ENCODE measurements at regions not wholly inside any gene's neighbourhood (a gene's known extent, or its start where the extent isn't known, plus 50 kb on each side); places are given as distances from the start of the nearest gene placed in this dataset.

- intact Hi-C loops (cut with micrococcal nuclease): no loop called here
- Mint-ChIP-seq H3K27me3 (ENCODE audit: insufficient read depth) (peaks cover 6% of the 10 kb centered on the region), H3K4me3 (no peak overlapping the region), H3K9me3 (no peaks in the 10 kb centered on the region), H3K36me3 (ENCODE audit: low read depth) (no peaks in the 10 kb centered on the region), H3K4me1 (ENCODE audit: low read depth) (no peaks in the 10 kb centered on the region), H3K27ac (no peak overlapping the region)
- DNase-seq (ENCODE audit: low spot score): no peak
These were observed 372.9 kb upstream of the NFE2L3 start for GRCh38 chr7:25779002-25779546.

DNA sequence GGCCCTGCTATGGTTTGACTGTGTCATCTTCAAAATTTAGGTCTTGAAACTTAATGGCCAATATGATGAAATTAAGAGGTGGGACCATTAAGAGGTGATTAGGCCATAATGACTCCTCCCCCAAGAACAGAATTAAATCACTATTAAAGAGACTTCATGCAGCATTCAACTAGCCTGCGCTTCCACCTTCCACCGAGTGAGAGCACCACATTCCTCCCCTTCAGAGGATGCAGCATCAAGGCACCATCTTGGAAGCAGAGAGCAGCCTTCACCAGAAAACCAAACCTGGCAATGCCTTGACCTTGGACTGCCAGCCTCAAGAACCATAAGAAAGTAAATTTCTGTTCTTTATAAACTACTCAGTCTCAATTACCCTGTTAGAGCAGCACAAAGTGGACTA, 371.1 kb upstream of the NFE2L3 start:
- Mint-ChIP-seq H3K4me3 (no peak overlapping the region), H3K27me3 (ENCODE audit: insufficient read depth) (peaks cover 9% of the 10 kb centered on the region), H3K4me1 (ENCODE audit: low read depth) (no peaks in the 10 kb centered on the region), H3K27ac (no peak overlapping the region), H3K9me3 (no peaks in the 10 kb centered on the region), H3K36me3 (ENCODE audit: low read depth) (no peaks in the 10 kb centered on the region)
- no peak for DNase-seq (ENCODE audit: low spot score)
- intact Hi-C loops (cut with micrococcal nuclease): no loop called here

- H3K4me3 Mint-ChIP-seq: no peak overlapping the region
- intact Hi-C loops (cut with micrococcal nuclease): no loop called here
- H3K27ac Mint-ChIP-seq: no peak overlapping the region
- H3K4me1 Mint-ChIP-seq (ENCODE audit: low read depth): no peaks in the 10 kb centered on the region
- DNase-seq (ENCODE audit: low spot score): no peak
- no peaks in the 10 kb centered on the region for H3K36me3 Mint-ChIP-seq (ENCODE audit: low read depth)
- no peaks in the 10 kb centered on the region for H3K9me3 Mint-ChIP-seq
- H3K27me3 Mint-ChIP-seq (ENCODE audit: insufficient read depth): peaks cover 9% of the 10 kb centered on the region
These were observed 370.3 kb upstream of the NFE2L3 start for GRCh38 chr7:25781704-25782103.

DNA sequence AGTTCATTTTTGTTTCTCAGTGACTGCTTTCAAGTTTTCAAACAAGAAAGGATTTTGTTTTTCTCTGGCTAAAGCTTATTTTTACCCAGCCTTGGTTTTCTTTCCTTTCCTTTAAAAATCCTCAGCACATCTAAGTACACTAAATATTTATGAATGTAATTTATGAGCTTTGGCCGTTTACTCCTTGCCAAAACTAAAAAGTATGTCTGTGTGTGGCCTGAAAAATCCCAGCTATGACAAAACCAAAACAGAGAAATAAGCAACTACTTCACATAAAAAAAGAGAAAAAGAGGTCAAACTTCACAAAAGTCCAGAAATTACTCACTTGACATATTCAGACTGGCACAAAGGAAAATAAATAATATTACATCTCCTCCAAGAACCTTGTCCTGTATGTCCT, 365.1 kb upstream of the NFE2L3 start:
- Mint-ChIP-seq H3K27ac (no peak overlapping the region), H3K9me3 (no peaks in the 10 kb centered on the region), H3K4me3 (no peak overlapping the region), H3K36me3 (ENCODE audit: low read depth) (no peaks in the 10 kb centered on the region), H3K4me1 (ENCODE audit: low read depth) (no peaks in the 10 kb centered on the region), H3K27me3 (ENCODE audit: insufficient read depth) (peaks cover 13% of the 10 kb centered on the region)
- intact Hi-C loops (cut with micrococcal nuclease): no loop called here
- no peak for DNase-seq (ENCODE audit: low spot score)

- intact Hi-C loops (cut with micrococcal nuclease): no loop called here
- Mint-ChIP-seq H3K27me3 (ENCODE audit: insufficient read depth) (peaks cover 13% of the 10 kb centered on the region), H3K4me3 (no peak overlapping the region), H3K27ac (no peak overlapping the region), H3K9me3 (no peaks in the 10 kb centered on the region), H3K4me1 (ENCODE audit: low read depth) (no peaks in the 10 kb centered on the region), H3K36me3 (ENCODE audit: low read depth) (no peaks in the 10 kb centered on the region)
- no peak for DNase-seq (ENCODE audit: low spot score)
These were observed 364.7 kb upstream of the NFE2L3 start for GRCh38 chr7:25787336-25787735.

GRCh38 chr7:25788371-25788770, 363.6 kb upstream of the NFE2L3 start:
- intact Hi-C loops (cut with micrococcal nuclease): no loop called here
- Mint-ChIP-seq H3K4me1 (ENCODE audit: low read depth) (no peaks in the 10 kb centered on the region), H3K4me3 (no peak overlapping the region), H3K36me3 (ENCODE audit: low read depth) (no peaks in the 10 kb centered on the region), H3K9me3 (no peaks in the 10 kb centered on the region), H3K27me3 (ENCODE audit: insufficient read depth) (peaks cover 11% of the 10 kb centered on the region), H3K27ac (no peak overlapping the region)
- DNase-seq (ENCODE audit: low spot score): no peak

DNA sequence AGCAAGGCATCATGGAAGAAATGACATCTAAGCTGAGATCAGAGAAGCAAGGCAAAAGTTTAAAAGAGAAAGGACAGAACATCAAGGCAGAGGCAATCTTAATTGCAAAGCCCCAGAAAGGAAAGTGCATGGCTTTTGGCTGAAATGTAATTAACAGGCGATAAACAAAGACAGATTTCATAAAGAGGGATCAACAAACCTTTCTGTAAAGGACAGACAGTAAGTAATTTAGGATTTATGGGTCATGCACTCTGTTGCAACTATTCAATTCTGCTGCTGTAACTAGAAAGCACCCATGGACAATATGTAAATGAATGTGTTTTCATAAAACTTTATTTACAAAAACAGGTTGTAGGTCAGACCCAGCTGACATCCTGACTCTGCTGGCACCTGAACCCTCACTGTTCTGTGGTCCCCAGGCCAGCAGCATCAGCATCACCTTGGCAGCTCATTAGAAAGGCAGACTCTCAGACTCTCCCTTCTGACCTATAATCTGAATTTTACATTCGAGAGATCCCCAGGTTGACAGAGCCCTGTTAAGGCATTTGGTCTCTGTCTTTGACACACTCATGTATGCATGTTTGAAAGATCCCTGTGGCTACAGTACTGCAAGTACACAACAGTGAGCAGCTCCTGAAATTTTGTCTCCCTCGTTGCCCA, 362.9 kb upstream of the NFE2L3 start:
- H3K4me1 Mint-ChIP-seq (ENCODE audit: low read depth): no peaks in the 10 kb centered on the region
- intact Hi-C loops (cut with micrococcal nuclease): no loop called here
- no peaks in the 10 kb centered on the region for H3K36me3 Mint-ChIP-seq (ENCODE audit: low read depth)

DNA sequence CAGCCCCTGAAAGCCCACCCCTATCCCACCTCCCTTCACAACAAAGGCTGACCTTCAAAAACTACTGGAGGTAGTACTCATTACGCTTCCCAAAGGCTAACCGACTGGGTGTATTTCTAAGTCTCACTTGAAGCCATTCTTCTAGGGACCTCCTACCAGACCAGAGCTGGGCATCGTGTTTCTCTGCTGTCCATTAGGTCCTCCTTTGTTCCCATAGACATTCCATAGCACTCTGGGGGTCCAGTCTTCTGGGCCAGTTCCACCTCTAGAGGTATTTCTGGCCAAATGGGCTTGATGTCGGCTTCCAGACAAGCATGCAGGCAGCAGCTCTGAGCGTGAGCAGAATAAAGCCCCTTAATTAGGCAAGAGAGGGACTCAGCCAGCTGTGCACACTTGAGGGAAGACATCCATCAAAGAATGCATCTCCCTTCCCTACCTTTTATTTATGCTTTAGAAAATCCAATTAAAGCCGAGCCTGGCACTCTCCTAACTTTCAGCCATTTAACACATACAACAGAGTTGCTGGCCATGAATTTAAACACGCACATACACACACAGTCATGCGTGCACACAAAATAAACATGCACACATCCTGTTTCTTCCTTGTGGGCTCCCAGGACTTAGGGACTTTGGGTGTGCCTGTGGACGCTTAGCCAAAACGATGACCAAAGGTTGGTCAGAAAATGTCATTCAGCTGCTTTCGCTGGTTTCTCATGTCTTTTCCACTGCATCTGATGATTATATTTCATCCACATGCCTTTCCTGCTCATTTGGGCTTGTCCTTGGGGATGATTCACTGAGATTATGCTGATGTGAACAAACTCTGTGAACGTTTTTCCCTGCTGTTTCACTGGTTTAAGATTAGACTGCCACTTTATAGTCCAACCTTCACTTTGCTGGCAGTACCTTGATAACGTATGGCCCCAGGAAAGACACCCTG, 362.0 kb upstream of the NFE2L3 start:
- H3K36me3 Mint-ChIP-seq (ENCODE audit: low read depth): no peaks in the 10 kb centered on the region
- no peak overlapping the region for H3K4me3 Mint-ChIP-seq
- intact Hi-C loops (cut with micrococcal nuclease): no loop called here
- no peak for DNase-seq (ENCODE audit: low spot score)
- no peaks in the 10 kb centered on the region for H3K9me3 Mint-ChIP-seq
- no peaks in the 10 kb centered on the region for H3K4me1 Mint-ChIP-seq (ENCODE audit: low read depth)
- H3K27me3 Mint-ChIP-seq (ENCODE audit: insufficient read depth): peaks cover 11% of the 10 kb centered on the region
- no peak overlapping the region for H3K27ac Mint-ChIP-seq

More for the DNA sequence above, 362.9 kb upstream of the NFE2L3 start:
- Mint-ChIP-seq H3K9me3 (no peaks in the 10 kb centered on the region), H3K27me3 (ENCODE audit: insufficient read depth) (peaks cover 11% of the 10 kb centered on the region), H3K27ac (no peak overlapping the region), H3K4me3 (no peak overlapping the region)
- no peak for DNase-seq (ENCODE audit: low spot score)

DNA sequence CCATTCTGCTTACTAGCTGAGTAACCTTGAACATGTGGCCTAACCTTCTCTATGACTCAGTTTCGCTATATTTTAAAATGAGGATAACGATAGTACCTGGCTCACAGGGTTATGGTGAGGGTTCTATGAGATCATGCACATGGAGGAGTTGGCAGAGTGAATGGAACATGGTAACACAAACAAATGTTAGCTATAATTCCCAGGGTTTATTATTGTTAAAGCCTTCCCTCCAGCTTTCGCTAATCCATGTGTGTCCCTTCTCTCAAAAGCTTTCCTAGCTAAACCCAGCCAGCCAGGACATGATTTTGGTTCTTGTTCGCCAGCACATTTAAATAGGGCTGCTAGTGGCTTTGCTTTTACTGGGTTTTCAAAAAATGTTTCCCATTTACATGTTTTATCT, 361.0 kb upstream of the NFE2L3 start:
- H3K36me3 Mint-ChIP-seq (ENCODE audit: low read depth): no peaks in the 10 kb centered on the region
- intact Hi-C loops (cut with micrococcal nuclease): no loop called here
- peaks cover 8% of the 10 kb centered on the region for H3K27me3 Mint-ChIP-seq (ENCODE audit: insufficient read depth)
- H3K4me1 Mint-ChIP-seq (ENCODE audit: low read depth): no peaks in the 10 kb centered on the region
- no peak overlapping the region for H3K27ac Mint-ChIP-seq
- no peak for DNase-seq (ENCODE audit: low spot score)
- no peak overlapping the region for H3K4me3 Mint-ChIP-seq
- H3K9me3 Mint-ChIP-seq: no peaks in the 10 kb centered on the region

- Mint-ChIP-seq H3K27ac (no peak overlapping the region), H3K4me1 (ENCODE audit: low read depth) (no peaks in the 10 kb centered on the region), H3K4me3 (no peak overlapping the region), H3K36me3 (ENCODE audit: low read depth) (no peaks in the 10 kb centered on the region), H3K9me3 (no peaks in the 10 kb centered on the region), H3K27me3 (ENCODE audit: insufficient read depth) (peaks cover 8% of the 10 kb centered on the region)
- no peak for DNase-seq (ENCODE audit: low spot score)
- intact Hi-C loops (cut with micrococcal nuclease): no loop called here
These were observed 359.4 kb upstream of the NFE2L3 start for GRCh38 chr7:25792586-25792985.

GRCh38 chr7:25795824-25796235, 356.2 kb upstream of the NFE2L3 start:
- H3K36me3 Mint-ChIP-seq (ENCODE audit: low read depth): no peaks in the 10 kb centered on the region
- no peak overlapping the region for H3K27ac Mint-ChIP-seq
- intact Hi-C loops (cut with micrococcal nuclease): no loop called here
- H3K4me1 Mint-ChIP-seq (ENCODE audit: low read depth): no peaks in the 10 kb centered on the region
- no peak overlapping the region for H3K4me3 Mint-ChIP-seq
- peaks cover 7% of the 10 kb centered on the region for H3K27me3 Mint-ChIP-seq (ENCODE audit: insufficient read depth)
- no peaks in the 10 kb centered on the region for H3K9me3 Mint-ChIP-seq
- no peak for DNase-seq (ENCODE audit: low spot score)

DNA sequence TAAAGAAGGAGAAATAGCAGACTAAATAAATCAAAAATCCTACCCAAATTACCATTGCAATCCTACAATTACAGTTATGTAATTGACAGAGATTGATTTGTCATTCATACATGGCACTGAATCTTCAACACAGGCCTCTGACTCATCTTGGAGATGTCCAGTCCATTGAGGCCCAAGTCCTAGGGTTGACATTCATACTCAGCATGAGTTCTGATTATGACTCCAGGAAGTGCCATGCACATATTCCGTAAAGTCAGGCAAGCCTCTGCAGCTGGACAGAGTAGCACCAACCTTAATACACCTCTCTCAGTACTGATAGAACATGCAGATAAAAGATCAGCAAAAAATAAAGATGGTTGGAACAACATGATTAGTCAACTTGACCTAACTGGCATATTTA, 353.7 kb upstream of the NFE2L3 start:
- H3K4me1 Mint-ChIP-seq (ENCODE audit: low read depth): no peaks in the 10 kb centered on the region
- DNase-seq (ENCODE audit: low spot score): no peak
- no peaks in the 10 kb centered on the region for H3K9me3 Mint-ChIP-seq
- no peaks in the 10 kb centered on the region for H3K36me3 Mint-ChIP-seq (ENCODE audit: low read depth)
- H3K27ac Mint-ChIP-seq: no peak overlapping the region
- intact Hi-C loops (cut with micrococcal nuclease): no loop called here
- H3K27me3 Mint-ChIP-seq (ENCODE audit: insufficient read depth): peaks cover 6% of the 10 kb centered on the region
- H3K4me3 Mint-ChIP-seq: no peak overlapping the region

DNA sequence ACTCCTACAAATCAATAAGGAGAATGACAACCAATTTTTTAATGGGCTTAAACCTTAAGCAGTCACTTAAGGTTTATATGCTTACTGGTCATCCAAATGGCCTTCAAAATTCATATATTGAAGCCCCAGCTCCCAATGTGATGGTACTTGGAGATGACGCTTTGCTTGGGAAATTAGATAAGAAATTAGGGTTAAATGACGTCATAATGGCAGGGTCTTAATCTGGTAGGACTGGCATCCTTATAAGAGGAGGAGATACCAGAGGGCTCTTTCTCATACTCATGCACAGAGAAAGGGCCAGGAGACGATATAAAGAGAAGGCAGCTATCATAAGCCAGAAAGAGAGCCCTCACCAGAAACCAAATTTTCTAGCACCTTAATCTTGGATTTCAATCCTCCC, 350.8 kb upstream of the NFE2L3 start:
- no peak overlapping the region for H3K27ac Mint-ChIP-seq
- H3K36me3 Mint-ChIP-seq (ENCODE audit: low read depth): no peaks in the 10 kb centered on the region
- DNase-seq (ENCODE audit: low spot score): no peak
- peaks cover 6% of the 10 kb centered on the region for H3K27me3 Mint-ChIP-seq (ENCODE audit: insufficient read depth)
- no peaks in the 10 kb centered on the region for H3K4me1 Mint-ChIP-seq (ENCODE audit: low read depth)
- H3K4me3 Mint-ChIP-seq: no peak overlapping the region
- no peaks in the 10 kb centered on the region for H3K9me3 Mint-ChIP-seq
- intact Hi-C loops (cut with micrococcal nuclease): no loop called here
